GM10266 (cell line): ENCODE measurements at regions not wholly inside any gene's neighbourhood (a gene's known extent, or its start where the extent isn't known, plus 50 kb on each side); places are given as distances from the start of the nearest gene placed in this dataset.

ENCODE experiments used
- DNase-seq: peaks from one replicate; pipeline ENCODE4 v3.0.0; 2012; ENCODE audit errors: extremely low spot score
- TF ChIP-seq, protein P1 (sequence below): IDR thresholded peaks from 2 replicates; pipeline ENCODE4 v1.5.1; 2012; ENCODE audit warnings: mild to moderate bottlenecking, low read depth; ENCODE audit not compliant: control insufficient read depth, insufficient read depth; ENCODE audit errors: missing control alignments

DNA sequence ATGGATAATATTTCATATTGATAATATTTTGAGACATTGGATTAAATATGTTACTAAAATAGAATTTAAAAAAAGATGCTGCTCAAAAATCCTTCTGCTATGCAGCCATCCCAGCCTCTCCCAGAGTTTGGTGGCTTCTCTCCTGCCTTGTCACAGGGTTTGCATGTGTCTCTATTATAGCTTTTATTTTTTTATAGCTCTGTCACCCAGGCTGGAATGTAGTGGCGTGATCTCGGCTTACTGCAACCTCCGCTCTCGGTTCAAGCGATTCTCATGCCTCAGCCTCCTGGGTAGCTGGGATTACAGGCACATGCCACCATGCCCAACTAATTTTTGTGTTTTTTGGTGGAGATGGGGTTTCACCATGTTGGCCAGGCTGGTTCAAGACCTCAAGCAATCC, 50.7 kb upstream of the ID3 start:
- TF ChIP-seq, protein P1, sequence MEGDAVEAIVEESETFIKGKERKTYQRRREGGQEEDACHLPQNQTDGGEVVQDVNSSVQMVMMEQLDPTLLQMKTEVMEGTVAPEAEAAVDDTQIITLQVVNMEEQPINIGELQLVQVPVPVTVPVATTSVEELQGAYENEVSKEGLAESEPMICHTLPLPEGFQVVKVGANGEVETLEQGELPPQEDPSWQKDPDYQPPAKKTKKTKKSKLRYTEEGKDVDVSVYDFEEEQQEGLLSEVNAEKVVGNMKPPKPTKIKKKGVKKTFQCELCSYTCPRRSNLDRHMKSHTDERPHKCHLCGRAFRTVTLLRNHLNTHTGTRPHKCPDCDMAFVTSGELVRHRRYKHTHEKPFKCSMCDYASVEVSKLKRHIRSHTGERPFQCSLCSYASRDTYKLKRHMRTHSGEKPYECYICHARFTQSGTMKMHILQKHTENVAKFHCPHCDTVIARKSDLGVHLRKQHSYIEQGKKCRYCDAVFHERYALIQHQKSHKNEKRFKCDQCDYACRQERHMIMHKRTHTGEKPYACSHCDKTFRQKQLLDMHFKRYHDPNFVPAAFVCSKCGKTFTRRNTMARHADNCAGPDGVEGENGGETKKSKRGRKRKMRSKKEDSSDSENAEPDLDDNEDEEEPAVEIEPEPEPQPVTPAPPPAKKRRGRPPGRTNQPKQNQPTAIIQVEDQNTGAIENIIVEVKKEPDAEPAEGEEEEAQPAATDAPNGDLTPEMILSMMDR: no peak
- no peak for DNase-seq
